GM19035 (cell line): ENCODE measurements at regions not wholly inside any gene's neighbourhood (a gene's known extent, or its start where the extent isn't known, plus 50 kb on each side); places are given as distances from the start of the nearest gene placed in this dataset.

Source experiments
- ATAC-seq: cut with Tn5 transposase; IDR thresholded peaks from one replicate; pipeline ENCODE4 v1.9.1; 2021; ENCODE audit not compliant: unreplicated experiment

GRCh38 chr2:831622-832021, 119.0 kb upstream of the SNTG2 start:
- no peak for ATAC-seq

GRCh38 chr2:831225-831536, 119.5 kb upstream of the SNTG2 start:
- ATAC-seq, result no peak

GRCh38 chr2:830419-831224, 120.0 kb upstream of the SNTG2 start:
- no peak for ATAC-seq

DNA sequence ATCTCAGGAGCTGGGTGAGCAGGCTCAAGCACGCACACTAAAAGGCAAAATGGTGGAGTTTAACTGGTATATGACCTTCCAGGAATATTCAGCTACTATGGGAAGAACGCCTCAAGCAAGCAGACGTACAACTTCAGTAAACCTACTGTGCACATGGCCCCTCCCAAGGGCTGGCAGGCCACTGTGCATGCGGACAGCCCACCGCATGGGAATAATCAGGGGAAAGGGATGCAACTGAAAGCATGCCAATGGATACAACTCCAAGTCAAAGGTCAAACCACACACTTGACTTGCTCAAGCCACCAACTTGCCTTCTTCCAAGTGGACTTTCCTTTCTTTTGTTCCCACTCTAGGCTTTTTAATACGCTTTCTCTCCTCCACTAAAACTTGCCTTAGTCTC, 121.6 kb upstream of the SNTG2 start:
- ATAC-seq, result no peak

- no peak for ATAC-seq
Measured at GRCh38 chr2:824954-825353, 125.7 kb upstream of the SNTG2 start.

DNA sequence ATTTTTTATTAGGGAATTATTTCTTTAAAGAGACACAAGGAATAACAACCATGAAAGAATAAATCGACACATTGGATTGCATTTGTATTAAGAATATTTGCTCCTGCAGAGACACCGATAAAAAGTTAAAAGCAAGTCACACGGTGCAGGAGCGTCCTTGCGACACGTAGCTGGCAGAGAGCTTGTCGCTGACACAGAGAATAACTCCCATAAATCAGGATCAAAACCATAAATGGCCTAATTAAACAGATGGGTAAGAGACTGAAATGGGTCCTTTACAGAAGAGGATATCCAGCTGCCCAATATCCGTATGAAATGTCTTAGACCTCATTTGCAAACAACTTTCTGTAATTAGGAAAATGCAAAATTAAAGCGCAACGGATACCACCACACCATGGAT, 126.1 kb upstream of the SNTG2 start:
- ATAC-seq, result no peak

- no peak for ATAC-seq
Measured at GRCh38 chr2:821546-821945, 129.1 kb upstream of the SNTG2 start.

DNA sequence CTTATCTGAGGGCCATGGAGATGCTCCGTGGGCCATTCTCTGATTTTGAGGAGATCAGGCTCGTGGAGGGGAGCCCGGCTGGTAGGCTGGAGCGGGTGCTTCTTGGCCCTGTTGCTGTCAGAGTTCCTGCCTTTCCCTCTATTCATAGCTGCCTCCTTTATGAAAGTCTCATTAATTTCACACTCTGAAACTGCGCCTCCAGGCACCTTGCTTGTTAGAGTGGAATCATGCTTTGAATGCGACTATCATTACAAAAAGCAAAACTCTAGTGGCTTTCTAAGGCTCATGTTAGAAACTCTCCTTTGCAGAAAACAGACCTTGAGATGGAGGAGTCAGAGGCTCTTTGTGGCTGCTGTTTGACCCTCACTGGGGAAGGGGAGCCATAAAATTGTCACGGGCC, 131.0 kb upstream of the SNTG2 start:
- no peak for ATAC-seq

DNA sequence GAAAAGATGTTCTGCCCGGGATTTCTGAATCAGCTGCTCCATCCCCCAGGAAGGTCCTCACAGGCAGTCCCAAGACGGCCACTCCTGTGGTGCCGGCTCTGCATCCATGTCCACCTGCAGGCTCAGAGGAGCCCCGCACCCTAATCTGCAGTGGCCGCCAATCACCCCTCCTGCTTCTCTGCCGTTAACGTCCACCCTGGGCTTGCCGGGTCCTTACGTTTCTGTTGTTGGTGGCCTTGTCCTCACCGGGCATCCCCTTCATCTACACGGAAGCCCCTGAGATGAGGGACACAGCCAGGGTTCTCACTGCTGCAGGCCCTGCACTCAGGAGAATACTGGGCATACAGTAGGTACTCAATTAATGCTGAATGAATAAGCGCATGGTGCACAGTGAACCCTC, 131.5 kb upstream of the SNTG2 start:
- no peak for ATAC-seq

DNA sequence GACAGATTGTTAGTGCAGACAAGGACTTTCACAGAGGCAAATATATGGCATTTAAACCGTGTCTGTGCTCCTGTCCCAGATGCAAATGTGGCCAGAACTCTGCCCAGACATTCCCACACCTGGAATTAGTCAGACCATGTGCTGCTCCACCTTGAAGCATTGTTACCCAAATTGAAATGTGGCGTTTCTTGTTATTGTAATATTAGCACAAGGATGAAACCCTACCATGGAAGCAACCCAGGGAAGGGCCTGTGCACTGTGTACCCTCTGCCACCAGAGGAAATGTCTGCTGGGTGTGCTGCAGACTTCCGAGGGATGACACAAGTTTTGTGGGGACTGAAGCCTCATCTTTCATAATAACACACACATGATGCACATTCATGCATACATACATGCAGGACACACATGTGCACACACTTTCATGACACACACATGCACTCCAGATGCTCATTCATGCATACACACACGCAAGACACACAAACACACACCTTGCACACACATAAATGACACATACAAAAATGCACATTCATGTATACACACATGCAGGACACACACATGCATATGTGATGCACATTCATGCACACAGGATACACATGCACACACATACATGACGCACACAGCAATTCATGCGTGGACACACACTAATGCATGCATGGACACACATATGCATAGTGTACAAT, 133.2 kb upstream of the SNTG2 start:
- ATAC-seq, result no peak

GRCh38 chr2:816278-816677, 134.4 kb upstream of the SNTG2 start:
- no peak for ATAC-seq

DNA sequence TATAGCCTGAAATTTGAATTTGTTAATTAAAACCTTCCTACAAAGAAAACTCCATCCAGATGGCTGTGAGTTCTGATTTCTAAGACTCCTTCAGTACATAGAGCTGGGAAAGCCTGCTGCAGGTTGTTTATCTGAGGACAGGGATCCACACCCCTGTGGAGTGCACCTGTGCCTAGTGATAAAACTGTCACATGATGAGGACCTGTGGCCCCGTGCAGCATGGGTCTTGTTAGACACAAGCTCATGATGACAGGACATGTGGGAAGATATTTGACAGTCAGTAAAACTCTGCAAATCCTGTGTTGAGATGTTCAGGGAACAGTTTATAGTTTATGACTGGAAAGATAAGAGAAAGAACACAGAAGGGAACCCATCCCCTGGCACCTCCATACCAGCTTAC, 133.2 kb upstream of the TMEM18 start:
- ATAC-seq, result no peak

GRCh38 chr2:807300-807699, 130.1 kb upstream of the TMEM18 start:
- ATAC-seq, result no peak

- no peak for ATAC-seq
Measured at GRCh38 chr2:805664-806063, 128.5 kb upstream of the TMEM18 start.

GRCh38 chr2:797993-798392, 120.8 kb upstream of the TMEM18 start:
- ATAC-seq, result no peak

DNA sequence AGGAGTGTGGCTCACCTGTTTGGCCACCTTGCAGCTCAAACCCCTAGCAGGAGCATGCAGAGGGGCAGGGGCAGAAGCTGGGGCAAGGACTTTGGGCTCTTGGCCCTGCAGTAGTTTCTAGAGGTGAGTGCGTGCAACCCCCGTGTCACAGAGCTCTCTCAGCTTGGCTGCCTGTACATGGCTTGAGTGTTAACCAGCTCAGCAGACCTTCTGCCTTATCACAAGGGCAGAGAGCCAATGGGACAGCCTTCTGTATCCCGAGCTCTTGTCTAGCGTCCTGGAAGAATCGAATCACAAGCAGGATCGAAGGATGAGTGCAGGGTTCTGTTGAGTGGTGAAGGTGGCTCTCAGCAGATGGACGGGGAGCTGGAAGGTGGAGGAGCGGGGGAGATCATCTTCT, 120.3 kb upstream of the TMEM18 start:
- no peak for ATAC-seq

DNA sequence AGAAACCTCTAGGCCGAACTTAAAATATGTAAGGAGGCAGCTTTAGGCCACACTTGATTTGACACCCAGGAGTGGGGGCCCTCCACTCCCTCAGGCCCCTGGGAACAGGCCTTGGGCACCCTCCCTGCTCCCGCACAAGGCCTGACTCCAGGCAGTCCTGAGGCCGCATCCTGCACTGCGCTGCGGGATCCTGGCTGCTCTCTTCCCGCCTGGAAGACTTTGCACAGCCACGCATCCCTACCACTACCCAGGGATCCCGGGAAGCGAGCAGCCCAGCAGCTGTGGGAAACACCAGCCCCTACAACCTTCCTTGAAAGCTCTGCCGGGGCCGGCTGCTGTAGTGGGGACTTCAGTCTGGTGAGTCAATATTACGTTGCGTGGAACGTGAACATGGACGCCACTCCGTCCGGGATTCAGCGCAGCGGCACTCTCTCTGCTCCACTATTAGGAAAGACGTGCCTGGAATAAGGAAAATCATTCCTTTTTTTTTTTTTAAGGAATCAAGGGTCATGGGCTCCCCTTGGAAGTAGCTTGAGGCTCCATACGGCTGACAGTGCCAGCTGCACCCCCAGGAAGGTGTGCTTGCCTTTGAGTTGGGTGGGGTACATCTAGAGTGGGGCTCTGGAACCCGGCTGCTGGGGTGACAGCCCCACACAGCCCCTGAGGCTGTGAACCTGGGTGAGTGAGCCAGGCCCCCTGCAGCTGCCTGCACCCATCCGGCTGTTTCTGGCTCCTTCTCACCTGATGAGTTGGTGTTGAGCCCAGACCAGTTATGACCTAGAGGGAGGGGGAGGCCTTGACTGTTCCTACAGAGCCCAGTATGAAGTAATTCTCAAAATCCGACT, 119.2 kb upstream of the TMEM18 start:
- ATAC-seq, result no peak

DNA sequence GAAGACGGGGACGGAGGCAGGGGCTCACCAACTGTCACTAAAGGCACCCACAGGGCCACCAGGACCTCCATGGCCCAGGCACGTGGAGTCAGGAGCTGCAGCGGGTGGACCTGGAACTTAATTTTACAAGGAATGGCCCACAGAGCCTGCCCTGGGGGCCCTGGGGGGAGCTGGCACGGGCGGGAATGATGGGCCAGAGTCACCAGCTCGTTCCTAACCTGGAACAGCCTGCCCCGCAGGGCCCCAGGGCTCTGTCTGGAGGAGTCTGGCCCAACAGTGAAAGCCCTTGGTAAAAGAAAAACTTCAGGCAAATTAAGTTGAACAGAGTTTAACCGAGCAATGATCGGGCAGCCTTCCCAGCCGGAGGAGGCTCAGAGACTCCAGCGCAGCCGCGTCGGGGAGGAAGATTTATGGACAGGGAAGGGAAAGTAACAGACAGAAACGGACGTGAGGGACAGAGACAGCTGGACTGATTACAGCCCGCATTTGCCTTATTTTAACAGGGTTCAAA, 118.4 kb upstream of the TMEM18 start:
- no peak for ATAC-seq

- no peak for ATAC-seq
Measured at GRCh38 chr2:794554-795241, 117.5 kb upstream of the TMEM18 start.

DNA sequence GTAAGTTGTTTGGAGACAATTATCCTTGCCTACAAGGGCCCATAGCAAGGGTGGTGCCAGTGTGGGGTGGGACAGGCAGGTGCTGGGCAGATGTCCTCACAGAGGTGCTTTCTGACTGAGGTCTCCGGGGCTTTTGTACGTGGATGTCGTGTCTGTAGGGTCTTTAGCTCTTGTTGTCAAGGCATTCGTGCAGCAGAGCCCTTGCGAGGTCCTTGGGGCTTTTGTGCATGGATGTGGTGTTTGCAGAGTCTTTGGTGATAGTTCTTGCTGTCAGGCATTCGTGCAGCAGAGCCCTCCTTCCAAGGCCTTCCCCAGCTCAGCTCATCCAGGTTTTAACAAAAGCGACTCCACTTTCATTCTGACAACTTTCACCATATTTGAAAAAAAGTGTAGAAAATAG, 116.0 kb upstream of the TMEM18 start:
- ATAC-seq, result no peak

DNA sequence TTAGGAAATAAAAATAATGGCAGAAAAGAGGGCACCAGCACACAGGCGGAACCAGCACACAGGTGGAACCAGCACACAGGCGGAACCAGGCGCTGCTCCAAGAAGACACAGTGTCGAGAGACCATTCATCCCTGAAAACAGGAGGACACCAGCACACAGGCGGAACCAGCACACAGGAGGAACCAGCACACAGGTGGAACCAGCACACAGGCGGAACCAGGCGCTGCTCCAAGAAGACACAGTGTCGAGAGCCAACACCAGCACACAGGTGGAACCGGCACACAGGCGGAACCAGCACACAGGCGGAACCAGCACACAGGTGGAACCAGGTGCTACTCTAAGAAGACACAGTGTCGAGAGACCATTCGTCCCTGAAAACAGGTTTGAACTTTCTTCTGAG, 115.5 kb upstream of the TMEM18 start:
- ATAC-seq, result no peak
